ENCODE measurements at regions not wholly inside any gene's neighbourhood (a gene's known extent, or its start where the extent isn't known, plus 50 kb on each side); places are given as distances from the start of the nearest gene placed in this dataset.

DNA sequence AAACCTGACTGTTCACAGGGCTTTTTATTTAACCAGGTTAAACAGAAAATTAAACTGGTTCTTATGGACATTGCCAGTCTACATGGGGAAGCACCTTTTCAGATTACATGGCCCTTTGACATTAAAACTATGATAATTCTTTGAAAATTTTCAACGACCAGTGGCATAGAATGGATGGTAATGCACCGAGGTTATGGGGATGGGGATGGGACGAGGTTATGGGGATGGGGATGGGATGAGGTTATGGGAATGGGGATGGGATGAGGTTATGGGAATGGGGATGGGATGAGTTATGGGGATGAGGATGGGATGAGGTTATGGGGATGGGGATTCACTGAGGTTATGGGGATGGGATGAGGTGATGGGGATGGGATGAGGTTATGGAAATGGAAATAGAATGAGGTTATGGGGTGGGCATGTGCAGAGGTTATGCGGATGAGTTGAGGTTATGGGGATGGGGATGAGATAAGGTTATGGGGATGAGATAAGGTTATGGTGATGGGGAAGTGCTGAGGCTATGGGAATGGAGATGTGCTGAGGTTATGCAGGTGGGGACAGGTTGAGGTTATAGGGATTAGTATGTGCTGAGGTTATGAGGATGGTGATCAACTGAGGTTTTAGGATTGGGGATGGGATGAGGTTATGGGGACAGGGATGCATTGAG, 541.9 kb downstream of the CDH26 start:
- ATAC-seq (ENCODE audit: poor library complexity), result no peak
- Histone ChIP-seq H3K36me3 (ENCODE audit: insufficient read depth, low read length) (no peaks in the 10 kb centered on the region), H3K27me3 (ENCODE audit: control insufficient read depth in 1 of 2, insufficient read depth in 2 of 2, low read length in 2 of 2) (peaks cover 0 to 3% of the 10 kb centered on the region in 2 experiments), H3K9me3 (ENCODE audit: control insufficient read depth in 1 of 2, insufficient read depth in 1 of 2, low read length in 2 of 2) (no peaks in the 10 kb centered on the region), H3K4me3 (ENCODE audit: low read length) (no peak overlapping the region), H3K27ac (ENCODE audit: low read depth in 1 of 2, low read length in 2 of 2) (no peak overlapping the region), H3K4me1 (ENCODE audit: insufficient read depth, low read length) (no peaks in the 10 kb centered on the region)
- no peak for TF ChIP-seq CTCF (IDR thresholded peaks at IDR 0.05)
- Mint-ChIP-seq H3K27ac (no peak overlapping the region), H3K36me3 (ENCODE audit: low read depth) (no peaks in the 10 kb centered on the region), H3K27me3 (peaks cover 4% of the 10 kb centered on the region), H3K9me3 (no peaks in the 10 kb centered on the region), H3K4me1 (ENCODE audit: low read depth) (no peaks in the 10 kb centered on the region), H3K4me3 (no peak overlapping the region)
- POLR2A ChIA-PET, result no interaction called here
- CTCF ChIA-PET, result no interaction called here
- intact Hi-C loops (cut with DNase I, micrococcal nuclease), result no loop called here
- DNase-seq, result no peak

DNA sequence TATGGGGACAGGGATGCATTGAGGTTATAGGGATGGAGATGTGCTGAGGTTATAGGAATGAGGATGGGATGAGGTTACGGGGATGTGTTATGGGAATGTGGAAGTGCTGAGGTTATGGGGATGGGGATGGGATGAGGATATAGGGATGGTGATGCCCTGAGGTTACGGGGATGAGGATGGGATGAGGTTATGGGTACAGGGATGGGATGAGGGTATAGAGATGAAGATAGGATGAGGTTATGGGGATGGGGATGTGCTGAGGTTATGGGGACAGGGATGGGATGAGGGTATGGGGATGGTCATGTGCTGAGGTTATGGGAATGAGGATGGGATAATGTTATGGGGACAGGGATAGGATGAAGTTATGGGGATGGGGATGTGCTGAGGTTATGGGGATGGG, 542.8 kb downstream of the CDH26 start:
- Mint-ChIP-seq H3K27ac (no peak overlapping the region), H3K36me3 (ENCODE audit: low read depth) (no peaks in the 10 kb centered on the region), H3K27me3 (peaks cover 4% of the 10 kb centered on the region), H3K4me1 (ENCODE audit: low read depth) (no peaks in the 10 kb centered on the region), H3K4me3 (no peak overlapping the region), H3K9me3 (no peaks in the 10 kb centered on the region)
- DNase-seq, result no peak
- Histone ChIP-seq H3K4me3 (ENCODE audit: low read length) (no peak overlapping the region), H3K36me3 (ENCODE audit: insufficient read depth, low read length) (no peaks in the 10 kb centered on the region), H3K9me3 (ENCODE audit: control insufficient read depth in 1 of 2, insufficient read depth in 1 of 2, low read length in 2 of 2) (no peaks in the 10 kb centered on the region), H3K27me3 (ENCODE audit: control insufficient read depth in 1 of 2, insufficient read depth in 2 of 2, low read length in 2 of 2) (peaks cover 0 to 3% of the 10 kb centered on the region in 2 experiments), H3K27ac (ENCODE audit: low read depth in 1 of 2, low read length in 2 of 2) (no peak overlapping the region), H3K4me1 (ENCODE audit: insufficient read depth, low read length) (no peaks in the 10 kb centered on the region)
- ChIA-PET CTCF (no interaction called here), POLR2A (no interaction called here)
- no peak for TF ChIP-seq CTCF (IDR thresholded peaks at IDR 0.05)
- ATAC-seq (ENCODE audit: poor library complexity), result no peak
- intact Hi-C loops (cut with DNase I, micrococcal nuclease), result no loop called here

DNA sequence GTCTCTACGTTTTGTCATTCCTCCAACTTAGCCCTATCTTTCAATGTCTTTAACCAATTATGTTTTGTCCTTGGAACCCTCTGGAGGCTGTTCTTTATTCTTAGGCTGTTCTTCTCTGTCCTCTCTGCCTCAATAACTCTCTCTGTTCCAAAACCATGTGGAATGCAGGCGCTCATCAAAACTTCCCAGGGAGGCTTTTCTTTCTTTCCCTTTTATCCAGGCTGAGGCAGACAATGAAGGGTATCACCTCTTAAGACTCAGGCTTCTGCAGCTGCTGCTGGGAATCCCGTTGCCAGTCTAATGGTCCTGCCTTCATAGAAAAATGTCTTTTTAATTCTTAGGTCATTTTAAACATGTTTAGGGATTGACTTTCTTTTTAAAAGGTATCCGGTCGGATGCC, 544.7 kb downstream of the CDH26 start:
- Mint-ChIP-seq H3K4me3 (no peak overlapping the region), H3K4me1 (ENCODE audit: low read depth) (no peaks in the 10 kb centered on the region), H3K27ac (no peak overlapping the region), H3K27me3 (peaks cover 14% of the 10 kb centered on the region), H3K9me3 (no peaks in the 10 kb centered on the region), H3K36me3 (ENCODE audit: low read depth) (no peaks in the 10 kb centered on the region)
- DNase-seq (no peak), ATAC-seq (ENCODE audit: poor library complexity) (no peak)
- ChIA-PET CTCF (no interaction called here), POLR2A (no interaction called here)
- Histone ChIP-seq H3K36me3 (ENCODE audit: insufficient read depth, low read length) (no peaks in the 10 kb centered on the region), H3K27ac (ENCODE audit: low read depth in 1 of 2, low read length in 2 of 2) (no peak overlapping the region), H3K4me3 (ENCODE audit: low read length) (no peak overlapping the region), H3K4me1 (ENCODE audit: insufficient read depth, low read length) (no peaks in the 10 kb centered on the region), H3K9me3 (ENCODE audit: control insufficient read depth in 1 of 2, insufficient read depth in 1 of 2, low read length in 2 of 2) (no peaks in the 10 kb centered on the region), H3K27me3 (ENCODE audit: control insufficient read depth in 1 of 2, insufficient read depth in 2 of 2, low read length in 2 of 2) (peaks cover 0 to 3% of the 10 kb centered on the region in 2 experiments)
- intact Hi-C loops (cut with DNase I, micrococcal nuclease), result no loop called here
- TF ChIP-seq CTCF (IDR thresholded peaks at IDR 0.05), result no peak

All from CD4-positive, alpha-beta T cell (primary cell).